Hematopoietic multipotent progenitor cell (in vitro differentiated cells): ENCODE measurements at regions not wholly inside any gene's neighbourhood (a gene's known extent, or its start where the extent isn't known, plus 50 kb on each side); places are given as distances from the start of the nearest gene placed in this dataset.

Source experiments
- DNase-seq, 3 donors: peaks; one replicate each; pipeline ENCODE4 v3.0.0-alpha.2; 2011 to 2015; ENCODE audit warnings: low read depth in 2 of 3, low spot score in 2 of 3

GRCh38 chr13:84050536-84050935, 168.3 kb upstream of the SLITRK1 start:
- no peak for DNase-seq

- no peak for DNase-seq
These were observed 167.4 kb upstream of the SLITRK1 start for GRCh38 chr13:84049443-84050219.

GRCh38 chr13:84044805-84045204, 162.5 kb upstream of the SLITRK1 start:
- DNase-seq = no peak

GRCh38 chr13:84038001-84038400, 155.7 kb upstream of the SLITRK1 start:
- peak in 1 of 3 donors; percentile 28 for DNase-seq

GRCh38 chr13:84032116-84032515, 149.8 kb upstream of the SLITRK1 start:
- no peak for DNase-seq

GRCh38 chr13:84031120-84031519, 148.8 kb upstream of the SLITRK1 start:
- DNase-seq = no peak

GRCh38 chr13:84029396-84029795, 147.1 kb upstream of the SLITRK1 start:
- no peak for DNase-seq

GRCh38 chr13:84025824-84026223, 143.6 kb upstream of the SLITRK1 start:
- no peak for DNase-seq

- DNase-seq = no peak
These were observed 114.1 kb upstream of the SLITRK1 start for GRCh38 chr13:83996415-83996814.

GRCh38 chr13:83995930-83996329, 113.7 kb upstream of the SLITRK1 start:
- DNase-seq = no peak

- DNase-seq = no peak
These were observed 110.5 kb upstream of the SLITRK1 start for GRCh38 chr13:83992566-83993358.

GRCh38 chr13:83987394-83987793, 105.1 kb upstream of the SLITRK1 start:
- no peak for DNase-seq

- no peak for DNase-seq
These were observed 102.5 kb upstream of the SLITRK1 start for GRCh38 chr13:83984793-83985192.

GRCh38 chr13:83980331-83980730, 98.1 kb upstream of the SLITRK1 start:
- no peak for DNase-seq

- DNase-seq = peak in 2 of 3 donors; percentile 3 to 26
These were observed 93.4 kb upstream of the SLITRK1 start for GRCh38 chr13:83975655-83976165.

- no peak for DNase-seq
These were observed 76.3 kb upstream of the SLITRK1 start for GRCh38 chr13:83958531-83958930.

GRCh38 chr13:83955011-83955410, 72.7 kb upstream of the SLITRK1 start:
- DNase-seq = no peak

- no peak for DNase-seq
These were observed 71.6 kb upstream of the SLITRK1 start for GRCh38 chr13:83953916-83954315.

- no peak for DNase-seq
These were observed 68.0 kb upstream of the SLITRK1 start for GRCh38 chr13:83950293-83950692.

- no peak for DNase-seq
These were observed 61.4 kb upstream of the SLITRK1 start for GRCh38 chr13:83943530-83944279.

- DNase-seq = no peak
These were observed 59.5 kb upstream of the SLITRK1 start for GRCh38 chr13:83941701-83942335.
